Breast epithelium (tissue), 3 donors: ENCODE measurements at regions not wholly inside any gene's neighbourhood (a gene's known extent, or its start where the extent isn't known, plus 50 kb on each side); places are given as distances from the start of the nearest gene placed in this dataset.

Experiments used
- CTCF ChIP-seq, 3 donors: fragments of 450-650 bp; IDR thresholded peaks; one replicate each; pipeline ENCODE4 v1.5.1; 2016 to 2017; ENCODE audit warnings: antibody characterized with exemption in 3 of 3, mild to moderate bottlenecking in 3 of 3, moderate library complexity in 3 of 3
- POLR2A ChIP-seq: fragments of 450-650 bp; IDR thresholded peaks from one replicate; pipeline ENCODE4 v1.6.1; 2016; ENCODE audit warnings: antibody characterized with exemption, mild to moderate bottlenecking, moderate library complexity
- POLR2AphosphoS5 ChIP-seq, 3 donors: sonication (generic); formaldehyde crosslinking; IDR thresholded peaks; one replicate each; pipeline ENCODE4 v1.6.1; 2017; ENCODE audit warnings: antibody characterized with exemption in 3 of 3

- TF ChIP-seq CTCF (IDR thresholded peaks at IDR 0.05) (no peak), POLR2A (no peak), POLR2AphosphoS5 (IDR thresholded peaks at IDR 0.05) (no peak)
These were observed 410.2 kb upstream of the PRMT6 start for GRCh38 chr1:106646261-106646784.
